Superior temporal gyrus (tissue), 1 donor: ENCODE measurements at regions not wholly inside any gene's neighbourhood (a gene's known extent, or its start where the extent isn't known, plus 50 kb on each side); places are given as distances from the start of the nearest gene placed in this dataset.
"Not testable (repeated sequence)": the region's sequence is repeated elsewhere in the genome, so short reads cannot be mapped to it uniquely, and the experiment has no call there.

Experiments used
- DNase-seq: peaks from one replicate; pipeline ENCODE4 v3.0.0-alpha.2; 2016; ENCODE audit errors: extremely low spot score

DNA sequence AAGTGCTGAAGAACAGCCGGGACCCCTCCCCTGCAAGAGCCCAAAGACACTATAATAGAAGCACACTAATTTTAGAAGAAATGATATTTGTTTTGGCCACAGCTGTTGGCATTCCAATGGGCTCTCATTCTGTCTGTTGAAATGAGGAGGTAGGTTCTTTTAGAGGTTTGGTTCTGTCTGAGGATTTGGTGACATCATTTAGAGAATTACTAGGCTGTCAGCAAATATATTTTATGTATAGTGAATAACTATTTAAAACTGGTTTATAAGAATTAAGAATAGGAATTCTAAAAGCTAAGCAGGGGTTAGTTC lies 200.7 kb upstream of the SLC38A2 start:
- no peak for DNase-seq

- DNase-seq = no peak
These were observed 200.2 kb upstream of the SLC38A2 start for GRCh38 chr12:46572644-46573346.

DNA sequence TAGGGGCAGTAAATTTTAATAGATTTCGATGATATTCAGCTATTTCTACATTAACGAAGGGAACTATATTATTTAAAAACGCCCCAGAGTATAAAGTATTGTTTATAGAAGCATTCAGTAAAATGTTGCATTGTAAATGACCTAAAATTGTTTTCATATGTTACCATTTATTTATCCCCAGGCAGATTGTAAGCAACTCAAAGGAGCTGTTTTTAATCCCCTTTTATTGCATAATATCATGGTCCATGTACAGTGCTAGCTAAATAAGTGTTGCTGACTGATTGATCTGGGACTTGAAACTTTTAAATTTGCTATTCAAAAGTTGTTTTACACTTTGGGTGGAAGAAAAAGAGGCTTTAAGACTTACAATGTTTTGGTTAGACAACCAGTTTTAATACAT lies 199.0 kb upstream of the SLC38A2 start:
- no peak for DNase-seq

- DNase-seq = no peak
These were observed 197.4 kb upstream of the SLC38A2 start for GRCh38 chr12:46569826-46570439.

DNA sequence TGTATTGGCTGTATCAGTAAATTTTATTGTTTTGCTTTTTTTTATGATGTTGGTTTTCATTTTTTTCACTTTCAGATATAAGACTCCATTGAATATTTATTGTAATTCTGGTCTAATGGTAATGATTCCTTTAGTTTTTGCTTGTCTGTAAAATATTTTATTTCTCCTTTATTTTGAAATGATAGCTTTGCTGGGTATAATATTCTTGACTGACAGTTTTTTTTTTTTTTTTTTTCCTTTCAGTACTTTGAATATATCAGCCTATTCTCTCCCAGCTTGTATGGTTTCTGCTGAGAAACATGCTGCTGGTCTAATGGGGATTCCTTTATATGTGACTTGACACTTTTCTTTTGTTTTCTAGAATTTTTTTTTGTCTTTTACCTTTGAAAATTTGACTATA lies 195.1 kb upstream of the SLC38A2 start:
- DNase-seq = no peak

DNA sequence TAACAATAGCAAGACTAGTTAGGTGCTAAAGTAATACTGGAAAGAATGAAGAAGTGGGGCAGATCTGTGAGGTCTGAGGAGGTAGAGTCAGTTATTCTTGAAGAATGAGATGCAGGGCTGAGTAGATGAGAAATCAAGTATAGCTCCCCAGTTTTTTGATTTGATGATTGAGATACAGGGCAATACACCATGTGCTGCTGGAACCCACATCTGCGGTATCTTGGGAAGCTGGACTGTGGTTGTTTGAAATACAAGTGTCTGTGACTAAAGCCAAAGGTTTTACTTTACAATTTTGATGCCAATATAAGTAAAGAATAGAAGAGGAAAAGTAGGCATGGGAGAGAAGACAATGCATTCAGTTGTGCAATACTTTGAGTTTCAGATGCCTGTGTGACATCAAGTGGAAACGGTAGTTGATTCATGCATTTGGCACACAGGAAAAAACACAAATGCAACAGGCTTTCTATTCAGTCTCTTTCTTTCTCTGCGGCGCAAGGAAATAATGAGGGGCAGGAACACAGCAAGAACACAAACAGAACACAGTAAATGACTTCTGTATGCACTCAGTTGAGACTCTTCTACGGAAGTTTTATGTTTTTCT lies 190.2 kb upstream of the SLC38A2 start:
- no peak for DNase-seq

GRCh38 chr12:46561769-46562624 lies 189.4 kb upstream of the SLC38A2 start:
- not testable (repeated sequence) for DNase-seq

- no peak for DNase-seq
These were observed 188.3 kb upstream of the SLC38A2 start for GRCh38 chr12:46560874-46561273.

DNA sequence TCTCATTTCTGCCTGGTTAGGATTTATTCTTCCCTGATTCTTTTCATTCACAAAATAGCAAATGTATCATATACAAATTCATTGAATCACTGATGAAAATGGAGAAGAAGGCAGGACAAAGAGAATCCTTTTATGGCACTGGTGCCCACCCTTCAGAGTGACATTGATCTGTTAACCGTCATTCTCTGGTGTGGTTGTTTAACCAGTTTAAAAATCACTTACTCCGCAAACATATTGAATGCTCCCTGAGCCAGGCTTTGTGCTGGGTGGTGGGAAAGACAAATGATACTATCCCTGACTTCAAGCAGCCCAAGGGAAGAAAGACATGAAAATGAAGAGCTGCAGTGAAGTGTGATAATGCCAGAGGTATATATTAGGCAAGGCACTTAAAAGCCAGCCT lies 187.5 kb upstream of the SLC38A2 start:
- no peak for DNase-seq

DNA sequence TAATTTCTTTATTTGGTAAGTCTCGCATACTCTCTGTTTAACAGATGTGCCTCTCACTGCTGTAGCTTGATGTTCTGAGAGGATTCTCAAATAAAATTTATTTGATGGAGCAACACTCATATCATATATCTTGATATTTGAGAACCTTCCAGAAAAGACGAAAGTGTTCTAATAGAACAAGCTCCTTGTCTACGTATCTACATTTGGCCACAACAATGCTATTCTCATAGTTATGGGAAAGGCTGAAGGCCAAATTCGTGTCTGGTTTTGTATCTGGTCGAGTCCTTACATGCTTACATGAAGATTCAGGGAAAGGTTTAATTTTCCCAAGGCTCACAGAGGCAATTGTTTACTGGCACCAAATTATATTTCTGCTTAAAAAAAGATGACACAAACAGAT lies 186.7 kb upstream of the SLC38A2 start:
- DNase-seq = no peak

DNA sequence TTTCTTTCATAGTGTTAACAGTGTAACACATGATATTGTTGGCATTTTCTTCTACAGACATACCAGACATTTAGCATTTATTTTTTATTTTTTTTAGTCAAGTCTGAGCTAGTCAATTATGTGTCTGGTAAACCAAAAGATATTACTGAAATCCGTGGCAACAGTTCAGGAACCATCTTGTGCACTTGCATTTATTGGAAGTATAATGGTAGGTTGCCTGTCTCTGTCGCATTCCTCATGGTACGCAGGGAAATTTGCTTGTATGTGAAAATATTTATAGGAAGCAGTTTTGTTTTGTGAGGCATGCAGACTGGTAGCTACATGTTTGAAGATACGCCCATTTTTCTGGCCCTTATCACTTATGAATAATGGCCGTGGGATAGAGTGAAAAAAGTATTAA lies 186.1 kb upstream of the SLC38A2 start:
- no peak for DNase-seq

- DNase-seq = no peak
These were observed 185.2 kb upstream of the SLC38A2 start for GRCh38 chr12:46557539-46558373.

GRCh38 chr12:46556819-46557524 lies 184.4 kb upstream of the SLC38A2 start:
- no peak for DNase-seq

DNA sequence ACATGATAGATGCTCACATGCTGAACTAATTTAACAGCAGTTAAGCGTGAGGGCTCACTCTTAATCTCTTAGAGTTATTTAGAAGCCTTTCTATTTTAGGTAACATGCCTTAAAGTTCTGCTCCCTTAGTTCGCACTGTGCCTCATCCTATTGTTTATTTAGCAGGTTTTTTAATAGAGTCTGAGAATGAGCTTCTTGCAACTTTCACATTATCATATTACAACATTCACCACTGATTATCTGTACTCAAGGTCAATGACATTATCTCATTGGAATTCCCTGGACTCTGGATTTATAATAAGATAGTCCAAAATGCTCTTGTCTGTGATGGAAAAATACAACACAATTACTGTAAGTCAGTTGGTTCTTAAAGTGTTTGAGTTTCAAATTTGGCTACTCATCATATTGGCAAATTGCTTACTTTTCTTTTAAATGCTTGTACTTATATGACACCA lies 183.6 kb upstream of the SLC38A2 start:
- no peak for DNase-seq

- DNase-seq = no peak
These were observed 182.9 kb upstream of the SLC38A2 start for GRCh38 chr12:46555406-46555852.

DNA sequence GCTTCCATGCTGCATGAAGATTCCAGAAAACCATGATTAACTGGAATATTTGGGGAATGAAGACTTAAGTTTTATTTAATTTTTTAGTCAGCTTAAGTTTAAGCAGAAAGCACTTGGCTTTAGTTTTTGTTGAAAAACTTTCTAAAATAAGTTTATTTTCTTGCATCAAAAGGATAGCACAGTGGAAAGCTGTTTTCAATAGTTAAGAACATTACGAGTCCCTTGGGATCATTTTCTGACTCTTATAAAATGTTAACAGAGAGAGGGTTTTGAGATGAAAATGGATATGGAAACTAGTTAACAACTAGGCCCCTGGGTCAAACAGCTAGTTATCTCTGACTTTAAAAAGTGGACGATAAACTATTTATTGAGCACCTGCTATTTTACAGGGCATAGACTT lies 181.9 kb upstream of the SLC38A2 start:
- DNase-seq = no peak

GRCh38 chr12:46553911-46554310 lies 181.3 kb upstream of the SLC38A2 start:
- DNase-seq = no peak

DNA sequence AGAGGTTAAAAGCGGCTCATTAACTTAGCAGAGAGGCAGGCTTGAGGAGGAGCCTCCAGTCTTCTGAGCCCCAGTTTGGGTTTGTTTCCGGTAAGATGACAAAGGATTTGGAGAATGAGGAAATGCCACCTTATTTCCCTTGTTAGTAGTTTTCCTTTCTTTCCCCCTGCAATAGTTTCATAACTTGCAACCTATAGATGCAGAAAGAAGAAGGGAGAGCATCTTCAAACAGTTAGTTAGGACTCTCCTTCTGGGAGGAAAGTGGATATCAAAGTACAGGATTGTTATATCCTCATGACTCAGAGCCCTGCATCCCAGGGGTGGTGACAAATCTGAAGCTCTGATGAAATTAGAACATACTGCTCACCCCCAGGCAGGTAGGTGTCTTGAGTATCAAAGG lies 180.7 kb upstream of the SLC38A2 start:
- DNase-seq = no peak

- DNase-seq = no peak
These were observed 177.8 kb upstream of the SLC38A2 start for GRCh38 chr12:46550266-46550879.

DNA sequence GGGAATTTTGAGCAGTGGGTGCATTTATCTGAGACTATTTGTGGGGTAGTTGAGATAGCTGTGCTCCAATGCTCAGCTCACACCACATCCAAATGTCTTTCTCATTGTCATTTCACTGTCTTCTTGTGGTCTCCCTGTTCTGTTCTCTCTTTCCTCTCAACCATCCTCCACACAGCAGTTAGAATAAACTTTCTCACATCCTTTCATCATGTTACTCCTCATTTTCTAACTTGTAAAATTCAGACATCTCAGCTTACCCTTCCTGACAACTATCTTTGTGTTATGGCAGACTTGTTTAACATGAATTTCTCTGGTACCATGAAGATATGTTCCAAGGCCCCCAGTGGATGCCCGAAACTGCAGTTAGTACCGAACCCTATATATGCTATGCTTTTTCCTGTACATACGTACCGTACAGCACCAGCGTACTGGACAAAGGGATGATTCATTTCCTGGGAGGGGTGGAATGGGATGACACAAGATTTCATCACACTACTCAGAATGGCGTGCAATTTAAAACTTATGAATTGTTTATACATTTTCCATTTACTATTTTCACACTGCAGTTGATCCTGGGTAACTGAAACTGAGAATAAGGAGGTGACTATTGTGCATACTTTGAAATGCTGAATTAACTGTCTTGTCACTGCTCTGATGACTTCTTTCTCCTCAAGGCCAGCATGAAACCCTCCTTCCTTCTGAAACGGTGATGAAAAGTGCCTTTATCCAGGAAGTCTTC lies 177.1 kb upstream of the SLC38A2 start:
- no peak for DNase-seq
